ENCODE measurements at regions not wholly inside any gene's neighbourhood (a gene's known extent, or its start where the extent isn't known, plus 50 kb on each side); places are given as distances from the start of the nearest gene placed in this dataset.

DNA sequence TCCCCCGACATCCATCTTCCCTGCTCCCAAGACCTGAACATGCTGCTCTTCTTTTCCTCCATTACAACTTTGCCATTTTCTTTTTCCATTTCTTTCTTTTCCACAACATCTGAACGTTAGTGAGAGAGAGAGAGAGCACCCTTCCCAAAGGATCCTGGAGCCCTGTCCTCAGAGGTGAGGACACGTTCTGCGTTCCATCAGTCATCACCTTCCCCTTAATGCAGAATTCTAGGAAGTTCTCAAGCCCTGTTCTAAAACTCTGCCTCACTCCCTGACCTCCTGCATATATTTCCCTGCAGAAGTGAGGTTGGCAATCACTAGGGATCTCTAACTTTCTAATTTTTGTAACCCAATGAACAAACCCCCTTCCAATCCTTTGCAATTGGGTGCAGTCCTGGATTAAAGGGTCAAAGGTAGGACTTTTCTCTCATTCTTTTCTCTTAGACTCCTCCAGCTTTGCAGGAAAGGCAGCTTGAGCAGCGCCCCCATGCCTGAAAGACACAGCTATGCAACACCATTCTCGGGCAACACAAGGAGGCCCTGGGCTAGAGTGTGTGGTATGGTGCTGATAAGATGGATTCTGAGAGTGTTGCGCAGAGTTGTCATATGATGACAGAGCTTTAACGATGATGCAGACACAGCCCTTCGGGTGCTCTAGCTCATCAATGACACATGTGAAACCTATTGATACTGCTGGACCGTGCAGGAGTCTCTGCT is 59.2 kb upstream of the TNR start:
- no peak for TF ChIP-seq SP7 (tag by site-specific recombination; IDR thresholded peaks at IDR 0.05)
- TF ChIP-seq, protein P1, sequence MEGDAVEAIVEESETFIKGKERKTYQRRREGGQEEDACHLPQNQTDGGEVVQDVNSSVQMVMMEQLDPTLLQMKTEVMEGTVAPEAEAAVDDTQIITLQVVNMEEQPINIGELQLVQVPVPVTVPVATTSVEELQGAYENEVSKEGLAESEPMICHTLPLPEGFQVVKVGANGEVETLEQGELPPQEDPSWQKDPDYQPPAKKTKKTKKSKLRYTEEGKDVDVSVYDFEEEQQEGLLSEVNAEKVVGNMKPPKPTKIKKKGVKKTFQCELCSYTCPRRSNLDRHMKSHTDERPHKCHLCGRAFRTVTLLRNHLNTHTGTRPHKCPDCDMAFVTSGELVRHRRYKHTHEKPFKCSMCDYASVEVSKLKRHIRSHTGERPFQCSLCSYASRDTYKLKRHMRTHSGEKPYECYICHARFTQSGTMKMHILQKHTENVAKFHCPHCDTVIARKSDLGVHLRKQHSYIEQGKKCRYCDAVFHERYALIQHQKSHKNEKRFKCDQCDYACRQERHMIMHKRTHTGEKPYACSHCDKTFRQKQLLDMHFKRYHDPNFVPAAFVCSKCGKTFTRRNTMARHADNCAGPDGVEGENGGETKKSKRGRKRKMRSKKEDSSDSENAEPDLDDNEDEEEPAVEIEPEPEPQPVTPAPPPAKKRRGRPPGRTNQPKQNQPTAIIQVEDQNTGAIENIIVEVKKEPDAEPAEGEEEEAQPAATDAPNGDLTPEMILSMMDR (tag by site-specific recombination; IDR thresholded peaks at IDR 0.05): no peak
- no peak for TF ChIP-seq ZNF423 (tag by site-specific recombination; IDR thresholded peaks at IDR 0.05)
- no peak for TF ChIP-seq ZNF776 (tag by site-specific recombination; IDR thresholded peaks at IDR 0.05; ENCODE audit: borderline replicate concordance)
- TF ChIP-seq ZNF248 (tag by site-specific recombination; IDR thresholded peaks at IDR 0.05): no peak
- TF ChIP-seq ZNF830 (tag by site-specific recombination; IDR thresholded peaks at IDR 0.05; ENCODE audit: low read depth): no peak
- no peak for TF ChIP-seq ZNF274 (IDR thresholded peaks at IDR 0.05; ENCODE audit: low read length)
- no peak for TF ChIP-seq ZNF274 (tag by site-specific recombination; IDR thresholded peaks at IDR 0.05; ENCODE audit: borderline replicate concordance)
- no peak for TF ChIP-seq YY1 (tag by site-specific recombination; IDR thresholded peaks at IDR 0.05)
- TF ChIP-seq, protein P2, sequence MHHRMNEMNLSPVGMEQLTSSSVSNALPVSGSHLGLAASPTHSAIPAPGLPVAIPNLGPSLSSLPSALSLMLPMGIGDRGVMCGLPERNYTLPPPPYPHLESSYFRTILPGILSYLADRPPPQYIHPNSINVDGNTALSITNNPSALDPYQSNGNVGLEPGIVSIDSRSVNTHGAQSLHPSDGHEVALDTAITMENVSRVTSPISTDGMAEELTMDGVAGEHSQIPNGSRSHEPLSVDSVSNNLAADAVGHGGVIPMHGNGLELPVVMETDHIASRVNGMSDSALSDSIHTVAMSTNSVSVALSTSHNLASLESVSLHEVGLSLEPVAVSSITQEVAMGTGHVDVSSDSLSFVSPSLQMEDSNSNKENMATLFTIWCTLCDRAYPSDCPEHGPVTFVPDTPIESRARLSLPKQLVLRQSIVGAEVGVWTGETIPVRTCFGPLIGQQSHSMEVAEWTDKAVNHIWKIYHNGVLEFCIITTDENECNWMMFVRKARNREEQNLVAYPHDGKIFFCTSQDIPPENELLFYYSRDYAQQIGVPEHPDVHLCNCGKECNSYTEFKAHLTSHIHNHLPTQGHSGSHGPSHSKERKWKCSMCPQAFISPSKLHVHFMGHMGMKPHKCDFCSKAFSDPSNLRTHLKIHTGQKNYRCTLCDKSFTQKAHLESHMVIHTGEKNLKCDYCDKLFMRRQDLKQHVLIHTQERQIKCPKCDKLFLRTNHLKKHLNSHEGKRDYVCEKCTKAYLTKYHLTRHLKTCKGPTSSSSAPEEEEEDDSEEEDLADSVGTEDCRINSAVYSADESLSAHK (tag by site-specific recombination; IDR thresholded peaks at IDR 0.05): no peak
- TF ChIP-seq GLI4 (tag by site-specific recombination; IDR thresholded peaks at IDR 0.05): no peak
